ENCODE measurements at regions not wholly inside any gene's neighbourhood (a gene's known extent, or its start where the extent isn't known, plus 50 kb on each side); places are given as distances from the start of the nearest gene placed in this dataset.

GRCh38 chr22:48660790-48661740 is 1166.6 kb downstream of the BRD1 start:
- no peak for TF ChIP-seq CTCF (IDR thresholded peaks at IDR 0.05; ENCODE audit: insufficient read depth, low read length, poor library complexity, severe bottlenecking)
- H3K36me3 ChIP-seq (ENCODE audit: control insufficient read depth, insufficient read depth, low read length) = no peaks in the 10 kb centered on the region
- no peak for DNase-seq (ENCODE audit: extremely low read depth, insufficient read length)
- no peak overlapping the region for H3K4me3 ChIP-seq (replicated peaks; ENCODE audit: low read depth, low read length)
- H3K27me3 ChIP-seq (replicated peaks; ENCODE audit: control insufficient read depth, insufficient read depth, low read length) = no peaks in the 10 kb centered on the region

GRCh38 chr22:48660104-48660789 is 1167.4 kb downstream of the BRD1 start:
- Histone ChIP-seq H3K27me3 (replicated peaks; ENCODE audit: control insufficient read depth, insufficient read depth, low read length) (no peaks in the 10 kb centered on the region), H3K36me3 (ENCODE audit: control insufficient read depth, insufficient read depth, low read length) (no peaks in the 10 kb centered on the region), H3K4me3 (replicated peaks; ENCODE audit: low read depth, low read length) (no peak overlapping the region)
- no peak for DNase-seq (ENCODE audit: extremely low read depth, insufficient read length)
- no peak for TF ChIP-seq CTCF (IDR thresholded peaks at IDR 0.05; ENCODE audit: insufficient read depth, low read length, poor library complexity, severe bottlenecking)

- Histone ChIP-seq H3K27me3 (replicated peaks; ENCODE audit: control insufficient read depth, insufficient read depth, low read length) (no peaks in the 10 kb centered on the region), H3K36me3 (ENCODE audit: control insufficient read depth, insufficient read depth, low read length) (no peaks in the 10 kb centered on the region), H3K4me3 (replicated peaks; ENCODE audit: low read depth, low read length) (no peak overlapping the region)
- TF ChIP-seq CTCF (IDR thresholded peaks at IDR 0.05; ENCODE audit: insufficient read depth, low read length, poor library complexity, severe bottlenecking) = no peak
- no peak for DNase-seq (ENCODE audit: extremely low read depth, insufficient read length)
Observed at GRCh38 chr22:48659404-48659996, 1168.2 kb downstream of the BRD1 start.

- no peak for DNase-seq (ENCODE audit: extremely low read depth, insufficient read length)
- no peaks in the 10 kb centered on the region for H3K36me3 ChIP-seq (ENCODE audit: control insufficient read depth, insufficient read depth, low read length)
- H3K4me3 ChIP-seq (replicated peaks; ENCODE audit: low read depth, low read length) = no peak overlapping the region
- H3K27me3 ChIP-seq (replicated peaks; ENCODE audit: control insufficient read depth, insufficient read depth, low read length) = no peaks in the 10 kb centered on the region
- no peak for TF ChIP-seq CTCF (IDR thresholded peaks at IDR 0.05; ENCODE audit: insufficient read depth, low read length, poor library complexity, severe bottlenecking)
Observed at GRCh38 chr22:48658871-48659270, 1168.8 kb downstream of the BRD1 start.

GRCh38 chr22:48658246-48658645 is 1169.4 kb downstream of the BRD1 start:
- Histone ChIP-seq H3K27me3 (replicated peaks; ENCODE audit: control insufficient read depth, insufficient read depth, low read length) (no peaks in the 10 kb centered on the region), H3K36me3 (ENCODE audit: control insufficient read depth, insufficient read depth, low read length) (no peaks in the 10 kb centered on the region), H3K4me3 (replicated peaks; ENCODE audit: low read depth, low read length) (no peak overlapping the region)
- no peak for DNase-seq (ENCODE audit: extremely low read depth, insufficient read length)
- TF ChIP-seq CTCF (IDR thresholded peaks at IDR 0.05; ENCODE audit: insufficient read depth, low read length, poor library complexity, severe bottlenecking) = no peak
